WTC11 (cell line): ENCODE measurements at regions not wholly inside any gene's neighbourhood (a gene's known extent, or its start where the extent isn't known, plus 50 kb on each side); places are given as distances from the start of the nearest gene placed in this dataset.

Experiments used
- ATF1 ChIP-seq: sonication (generic); formaldehyde crosslinking; IDR thresholded peaks from 2 replicates; pipeline ENCODE4 v1.8.1; 2023; ENCODE audit warnings: mild to moderate bottlenecking, moderate library complexity, missing genetic modification reagents
- ATF3 ChIP-seq: sonication (generic); formaldehyde crosslinking; conservative IDR thresholded peaks from 2 replicates; pipeline ENCODE4 v1.8.1; 2022; ENCODE audit warnings: mild to moderate bottlenecking, missing genetic modification reagents
- ERG ChIP-seq: fragments of 250-450 bp; sonication (Bioruptor Pico); IDR thresholded peaks from 2 replicates; pipeline ENCODE4 v1.8.0; 2021; ENCODE audit warnings: mild to moderate bottlenecking
- IRF2 ChIP-seq: sonication (generic); formaldehyde crosslinking; IDR thresholded peaks from 2 replicates; pipeline ENCODE4 v1.8.0; 2022; ENCODE audit warnings: low read depth, missing genetic modification reagents, borderline replicate concordance
- KAT7 ChIP-seq: sonication (generic); formaldehyde crosslinking; IDR thresholded peaks from 2 replicates; pipeline ENCODE4 v1.8.1; 2023; ENCODE audit warnings: missing genetic modification reagents, mild to moderate bottlenecking, borderline replicate concordance
- NFYB ChIP-seq: sonication (generic); formaldehyde crosslinking; conservative IDR thresholded peaks from 2 replicates; pipeline ENCODE4 v1.8.0; 2022; ENCODE audit warnings: low read depth, missing genetic modification reagents
- PRDM15 ChIP-seq: sonication (generic); formaldehyde crosslinking; IDR thresholded peaks from 2 replicates; pipeline ENCODE4 v1.8.0; 2022; ENCODE audit warnings: missing genetic modification reagents
- SP1 ChIP-seq: sonication (generic); formaldehyde crosslinking; conservative IDR thresholded peaks from 2 replicates; pipeline ENCODE4 v1.8.1; 2022; ENCODE audit warnings: missing genetic modification reagents
- TP53 ChIP-seq: sonication (generic); formaldehyde crosslinking; IDR thresholded peaks from 2 replicates; pipeline ENCODE4 v1.8.1; 2023; ENCODE audit warnings: mild to moderate bottlenecking, missing genetic modification reagents
- TF ChIP-seq, protein P1 (sequence below): fragments of 200-600 bp; IDR thresholded peaks from 2 replicates; pipeline ENCODE4 v1.8.0; 2022; ENCODE audit warnings: antibody characterized with exemption
- TF ChIP-seq, protein P2 (sequence below): sonication (generic); formaldehyde crosslinking; IDR thresholded peaks from 2 replicates; pipeline ENCODE4 v1.8.0; 2022; ENCODE audit warnings: mild to moderate bottlenecking, missing genetic modification reagents
- TF ChIP-seq, protein P3 (sequence below): sonication (generic); formaldehyde crosslinking; IDR thresholded peaks from 2 replicates; pipeline ENCODE4 v1.8.0; 2022; ENCODE audit warnings: mild to moderate bottlenecking, missing genetic modification reagents

GRCh38 chr6:169009628-169010027, 244.0 kb downstream of the THBS2 start:
- TF ChIP-seq, protein P1, sequence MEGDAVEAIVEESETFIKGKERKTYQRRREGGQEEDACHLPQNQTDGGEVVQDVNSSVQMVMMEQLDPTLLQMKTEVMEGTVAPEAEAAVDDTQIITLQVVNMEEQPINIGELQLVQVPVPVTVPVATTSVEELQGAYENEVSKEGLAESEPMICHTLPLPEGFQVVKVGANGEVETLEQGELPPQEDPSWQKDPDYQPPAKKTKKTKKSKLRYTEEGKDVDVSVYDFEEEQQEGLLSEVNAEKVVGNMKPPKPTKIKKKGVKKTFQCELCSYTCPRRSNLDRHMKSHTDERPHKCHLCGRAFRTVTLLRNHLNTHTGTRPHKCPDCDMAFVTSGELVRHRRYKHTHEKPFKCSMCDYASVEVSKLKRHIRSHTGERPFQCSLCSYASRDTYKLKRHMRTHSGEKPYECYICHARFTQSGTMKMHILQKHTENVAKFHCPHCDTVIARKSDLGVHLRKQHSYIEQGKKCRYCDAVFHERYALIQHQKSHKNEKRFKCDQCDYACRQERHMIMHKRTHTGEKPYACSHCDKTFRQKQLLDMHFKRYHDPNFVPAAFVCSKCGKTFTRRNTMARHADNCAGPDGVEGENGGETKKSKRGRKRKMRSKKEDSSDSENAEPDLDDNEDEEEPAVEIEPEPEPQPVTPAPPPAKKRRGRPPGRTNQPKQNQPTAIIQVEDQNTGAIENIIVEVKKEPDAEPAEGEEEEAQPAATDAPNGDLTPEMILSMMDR: no peak
- TF ChIP-seq, protein P2, sequence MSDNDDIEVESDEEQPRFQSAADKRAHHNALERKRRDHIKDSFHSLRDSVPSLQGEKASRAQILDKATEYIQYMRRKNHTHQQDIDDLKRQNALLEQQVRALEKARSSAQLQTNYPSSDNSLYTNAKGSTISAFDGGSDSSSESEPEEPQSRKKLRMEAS: no peak
- TF ChIP-seq NFYB (no peak), IRF2 (CRISPR knock-in tag) (no peak), SP1 (CRISPR knock-in tag) (no peak), PRDM15 (CRISPR knock-in tag) (no peak), KAT7 (no peak), ERG (CRISPR knock-in tag) (no peak), TP53 (no peak), ATF1 (CRISPR knock-in tag) (no peak), ATF3 (CRISPR knock-in tag) (no peak)
- TF ChIP-seq, protein P3, sequence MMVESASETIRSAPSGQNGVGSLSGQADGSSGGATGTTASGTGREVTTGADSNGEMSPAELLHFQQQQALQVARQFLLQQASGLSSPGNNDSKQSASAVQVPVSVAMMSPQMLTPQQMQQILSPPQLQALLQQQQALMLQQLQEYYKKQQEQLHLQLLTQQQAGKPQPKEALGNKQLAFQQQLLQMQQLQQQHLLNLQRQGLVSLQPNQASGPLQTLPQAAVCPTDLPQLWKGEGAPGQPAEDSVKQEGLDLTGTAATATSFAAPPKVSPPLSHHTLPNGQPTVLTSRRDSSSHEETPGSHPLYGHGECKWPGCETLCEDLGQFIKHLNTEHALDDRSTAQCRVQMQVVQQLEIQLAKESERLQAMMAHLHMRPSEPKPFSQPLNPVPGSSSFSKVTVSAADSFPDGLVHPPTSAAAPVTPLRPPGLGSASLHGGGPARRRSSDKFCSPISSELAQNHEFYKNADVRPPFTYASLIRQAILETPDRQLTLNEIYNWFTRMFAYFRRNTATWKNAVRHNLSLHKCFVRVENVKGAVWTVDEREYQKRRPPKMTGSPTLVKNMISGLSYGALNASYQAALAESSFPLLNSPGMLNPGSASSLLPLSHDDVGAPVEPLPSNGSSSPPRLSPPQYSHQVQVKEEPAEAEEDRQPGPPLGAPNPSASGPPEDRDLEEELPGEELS: no peak
